AG08395 (cell line): ENCODE measurements at regions not wholly inside any gene's neighbourhood (a gene's known extent, or its start where the extent isn't known, plus 50 kb on each side); places are given as distances from the start of the nearest gene placed in this dataset.

Source experiments
- DNase-seq: peaks from one replicate; pipeline ENCODE4 v3.0.0; 2012; ENCODE audit warnings: mixed read lengths, low spot score

DNA sequence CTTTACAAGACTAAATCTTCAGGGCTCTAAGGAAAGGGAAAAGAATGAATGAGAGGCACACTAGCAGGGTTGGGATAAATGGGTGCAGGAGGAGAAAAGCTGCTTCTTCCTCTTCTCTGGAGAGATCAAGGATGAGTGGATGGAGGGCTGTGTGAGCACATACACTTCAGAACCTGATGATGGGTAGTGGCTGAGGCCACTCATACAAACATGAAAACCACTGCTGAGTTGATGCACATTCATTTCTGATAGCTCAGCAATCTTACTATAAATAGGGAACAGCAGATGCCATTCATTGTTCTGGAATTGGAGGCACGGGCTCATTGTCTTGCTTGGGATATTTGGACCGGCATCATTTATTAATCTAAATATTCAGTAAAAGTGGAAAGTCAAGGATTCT is 152.4 kb upstream of the KCTD1 start:
- DNase-seq, result no peak

DNA sequence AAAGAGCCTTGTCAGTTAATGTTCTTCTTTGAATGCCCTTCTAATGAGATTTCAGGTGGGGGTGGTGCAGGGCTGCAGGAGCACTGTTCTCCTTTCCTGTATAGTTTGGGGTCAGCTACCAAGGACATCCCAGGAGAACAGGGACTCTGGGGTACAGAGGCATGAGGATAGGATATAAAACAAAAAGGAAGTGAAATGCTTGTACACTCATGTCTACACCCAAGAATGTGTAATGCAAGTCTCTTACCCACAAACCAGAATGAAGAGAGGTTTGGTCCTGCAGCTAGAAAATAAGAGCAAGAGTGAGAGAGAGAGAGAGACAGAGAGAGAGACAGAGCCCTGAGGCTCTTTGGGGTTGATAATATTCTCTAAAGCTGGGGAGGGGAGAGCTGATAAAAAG is 151.8 kb upstream of the KCTD1 start:
- DNase-seq, result no peak

DNA sequence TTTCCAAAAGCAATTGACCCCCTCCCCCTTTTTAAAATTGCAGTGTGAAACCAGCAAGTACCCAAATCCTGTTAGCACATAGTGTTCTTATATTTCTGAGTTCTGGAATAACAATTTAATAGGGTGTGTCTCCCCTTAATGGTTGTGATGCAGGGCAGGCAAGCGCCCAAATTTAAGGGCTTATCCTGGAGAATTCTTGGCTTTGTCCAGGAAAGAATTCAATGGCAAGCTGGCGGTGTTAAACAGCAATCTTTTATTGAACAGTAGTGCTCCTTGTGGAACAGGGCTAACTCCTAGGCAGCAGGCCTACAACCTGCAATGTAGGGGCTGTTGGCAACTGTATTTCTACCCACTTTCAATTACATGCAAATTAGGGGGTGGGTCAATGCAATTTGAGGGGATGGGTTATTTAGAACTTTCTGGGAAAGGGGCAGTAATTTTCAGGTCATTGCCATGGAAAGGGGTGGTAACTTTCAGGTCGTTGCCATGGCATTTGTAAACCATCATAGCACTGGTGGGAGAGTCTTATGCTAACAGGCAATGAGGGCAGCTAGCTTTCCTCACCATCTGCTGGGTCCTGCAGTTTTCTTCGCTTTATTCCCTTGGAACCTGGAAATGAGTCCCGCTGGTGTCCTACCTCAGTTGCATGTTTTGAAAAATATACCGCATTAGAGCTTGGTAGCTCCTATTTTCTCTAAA is 149.0 kb upstream of the KCTD1 start:
- DNase-seq, result no peak

DNA sequence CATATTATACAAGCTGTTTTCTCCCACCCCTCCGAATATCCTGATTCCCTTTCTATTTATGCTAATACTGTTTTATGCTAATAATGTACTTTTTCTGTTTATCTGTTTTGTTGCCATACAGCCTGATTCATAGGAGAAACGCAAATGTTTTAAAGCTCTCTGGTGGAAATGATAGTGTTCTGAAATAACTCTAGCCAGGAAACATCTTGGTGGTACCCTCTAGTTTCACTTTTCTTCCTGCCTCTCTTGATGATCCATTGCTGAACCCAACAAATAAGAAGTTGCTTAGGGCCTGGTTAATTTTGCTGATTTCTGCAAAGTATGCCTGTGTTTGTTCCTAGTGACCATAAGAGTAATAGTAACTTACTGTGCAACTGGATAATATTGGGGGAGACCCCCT is 148.4 kb upstream of the KCTD1 start:
- DNase-seq, result no peak

DNA sequence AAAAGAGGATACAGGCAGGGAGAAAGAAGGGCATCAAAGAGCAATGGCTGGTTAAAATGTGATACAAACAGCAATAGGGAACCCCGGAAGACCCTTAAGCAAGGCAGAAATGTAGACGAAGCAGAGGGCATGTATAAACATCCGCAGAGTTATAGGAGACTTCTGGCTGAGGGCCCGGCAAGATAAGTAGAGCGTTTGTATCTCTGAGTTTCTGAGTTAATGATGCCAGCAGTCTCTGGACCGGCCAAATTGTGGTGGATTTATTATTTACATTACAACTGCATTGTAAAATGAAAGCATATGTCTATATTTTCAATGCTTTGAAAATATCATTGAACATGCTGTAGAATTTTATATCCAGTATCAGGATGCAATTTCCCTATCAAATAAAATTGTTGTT is 148.0 kb upstream of the KCTD1 start:
- DNase-seq, result no peak

DNA sequence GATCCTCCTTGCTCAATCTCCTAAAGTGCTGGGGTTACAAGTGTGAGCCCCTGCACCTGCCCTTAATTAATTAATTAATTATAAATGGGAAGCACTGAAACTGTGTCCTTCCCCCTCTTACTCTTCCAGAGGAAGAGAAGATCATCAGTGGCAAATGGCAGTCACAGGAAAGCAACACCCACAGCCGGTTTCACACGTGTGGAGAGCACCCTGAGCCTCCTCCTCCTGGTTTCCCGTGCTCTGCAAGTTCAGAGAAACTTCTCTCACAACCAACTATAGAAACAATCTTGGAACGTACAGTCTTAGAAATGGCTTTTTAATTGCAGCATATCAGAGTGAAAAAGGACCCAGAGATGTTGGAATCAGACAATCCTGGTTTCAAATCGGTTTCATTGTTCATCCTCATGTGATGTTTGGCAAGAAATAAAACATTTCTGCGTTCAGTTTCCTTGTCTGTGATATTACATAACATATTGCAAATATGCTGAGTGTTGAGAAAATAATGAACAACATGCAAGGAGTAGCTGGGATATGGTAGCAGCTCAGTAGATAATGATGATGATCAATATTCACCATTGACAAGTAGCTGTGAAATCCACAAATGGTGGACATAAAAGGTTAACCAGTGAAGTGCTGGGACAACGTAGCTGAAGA is 141.0 kb upstream of the KCTD1 start:
- DNase-seq, result no peak

DNA sequence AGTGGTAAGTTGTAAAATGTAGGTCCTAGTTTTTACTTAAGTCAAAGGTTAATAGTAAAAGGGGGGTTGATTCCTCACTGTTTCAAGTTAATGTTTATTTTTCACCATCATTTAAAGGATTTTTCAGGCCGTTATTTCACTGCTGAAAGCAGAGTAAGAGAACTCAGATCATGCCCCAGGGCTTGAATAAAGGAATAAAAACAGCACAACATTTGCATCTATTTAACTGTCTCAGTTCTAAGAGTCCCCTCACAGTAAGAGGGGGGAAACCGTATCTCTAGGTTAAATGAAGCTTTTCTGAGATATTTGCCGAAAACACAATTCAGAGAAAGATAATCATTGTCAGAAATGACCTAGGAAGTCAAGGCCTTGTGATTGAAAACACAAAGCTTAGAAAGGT is 138.2 kb upstream of the KCTD1 start:
- no peak for DNase-seq

DNA sequence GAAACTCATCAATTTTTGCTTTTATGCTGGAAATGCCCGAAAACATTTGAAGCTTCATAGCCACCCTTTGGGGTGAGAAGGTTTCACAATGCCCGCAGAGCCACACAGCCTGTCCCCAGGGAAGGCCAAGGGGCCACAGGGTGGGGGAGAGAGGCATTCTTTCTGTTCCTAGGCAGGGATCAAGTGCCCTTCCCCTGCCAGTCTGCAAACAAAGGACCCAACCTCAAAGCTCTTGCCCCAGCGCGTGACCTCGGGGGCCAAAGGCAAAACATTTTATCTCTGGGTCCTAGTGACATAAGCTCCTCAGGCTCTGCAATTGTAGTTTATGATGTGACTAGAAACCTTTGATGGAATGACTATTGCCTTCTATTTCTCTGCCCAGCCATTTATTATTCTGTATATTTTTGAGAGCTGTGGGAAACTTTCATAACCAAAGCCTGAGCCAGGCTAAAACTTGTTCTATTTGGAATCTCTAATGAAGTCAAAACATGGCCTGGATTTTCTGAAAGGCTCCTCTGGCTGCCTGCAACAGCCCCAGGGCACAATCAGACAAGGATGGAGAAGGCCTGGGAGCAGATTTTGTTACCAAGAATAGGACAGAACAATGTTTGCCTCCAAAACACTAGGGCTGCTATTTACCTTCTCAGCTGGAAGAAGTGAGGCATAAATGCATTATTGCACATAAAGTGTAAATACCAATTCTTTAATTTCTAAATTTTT is 137.2 kb upstream of the KCTD1 start:
- DNase-seq, result no peak

DNA sequence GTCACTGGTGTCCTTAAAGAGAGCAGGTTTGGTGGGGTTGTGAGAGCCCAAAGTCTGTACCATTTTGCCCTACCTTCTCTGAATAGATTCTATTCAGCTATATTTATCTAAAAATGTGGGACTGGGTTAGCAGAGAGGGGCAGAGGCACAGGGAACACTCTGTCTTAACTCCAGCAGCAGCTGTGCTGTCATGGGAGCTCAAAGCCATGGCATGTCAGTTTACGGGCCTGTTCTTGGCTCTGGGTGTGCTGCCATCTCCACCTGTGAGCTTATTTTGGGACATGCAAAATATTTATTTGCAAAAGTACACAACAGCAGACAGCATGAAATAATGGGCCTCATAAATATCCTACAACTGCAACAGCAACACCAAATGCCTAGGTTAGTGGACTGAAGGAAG is 129.6 kb upstream of the KCTD1 start:
- no peak for DNase-seq

DNA sequence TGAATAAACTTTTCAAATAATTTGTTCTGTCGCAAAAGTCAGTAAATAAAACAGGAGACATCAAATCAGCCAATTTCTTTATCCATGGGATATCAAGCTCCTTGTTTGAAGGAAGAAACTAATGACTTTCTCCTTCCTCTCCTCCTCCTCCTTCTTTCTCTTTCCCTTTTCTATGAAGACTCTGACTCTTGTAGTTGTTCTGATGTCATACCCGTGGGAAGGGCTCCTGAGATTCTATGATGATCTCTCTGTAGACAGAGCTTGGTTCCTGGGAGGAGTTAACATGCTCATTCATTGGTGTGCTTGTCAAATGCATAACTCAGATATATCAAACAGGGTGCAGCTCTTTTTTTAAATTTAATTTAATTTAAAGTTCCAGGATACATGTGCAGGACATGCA is 118.7 kb upstream of the KCTD1 start:
- DNase-seq, result no peak

DNA sequence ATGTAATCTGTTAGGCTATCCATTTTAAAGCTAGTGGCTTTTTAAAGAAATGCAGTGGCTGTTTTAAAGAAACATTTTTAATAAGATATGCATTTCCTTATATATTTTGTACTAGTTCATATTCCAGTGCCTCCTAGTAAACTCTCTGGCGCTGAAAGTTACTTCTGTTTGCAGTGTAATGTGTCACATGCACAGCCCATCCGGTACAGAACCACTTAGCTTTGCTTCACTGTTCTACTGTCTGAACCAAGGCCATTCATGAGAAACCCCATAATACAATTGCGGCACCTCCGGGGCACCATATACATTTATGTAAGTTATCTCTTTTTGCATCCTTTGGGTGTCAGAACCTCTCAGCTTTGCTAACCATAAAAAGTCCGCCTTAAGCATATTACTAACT is 114.6 kb upstream of the KCTD1 start:
- no peak for DNase-seq

DNA sequence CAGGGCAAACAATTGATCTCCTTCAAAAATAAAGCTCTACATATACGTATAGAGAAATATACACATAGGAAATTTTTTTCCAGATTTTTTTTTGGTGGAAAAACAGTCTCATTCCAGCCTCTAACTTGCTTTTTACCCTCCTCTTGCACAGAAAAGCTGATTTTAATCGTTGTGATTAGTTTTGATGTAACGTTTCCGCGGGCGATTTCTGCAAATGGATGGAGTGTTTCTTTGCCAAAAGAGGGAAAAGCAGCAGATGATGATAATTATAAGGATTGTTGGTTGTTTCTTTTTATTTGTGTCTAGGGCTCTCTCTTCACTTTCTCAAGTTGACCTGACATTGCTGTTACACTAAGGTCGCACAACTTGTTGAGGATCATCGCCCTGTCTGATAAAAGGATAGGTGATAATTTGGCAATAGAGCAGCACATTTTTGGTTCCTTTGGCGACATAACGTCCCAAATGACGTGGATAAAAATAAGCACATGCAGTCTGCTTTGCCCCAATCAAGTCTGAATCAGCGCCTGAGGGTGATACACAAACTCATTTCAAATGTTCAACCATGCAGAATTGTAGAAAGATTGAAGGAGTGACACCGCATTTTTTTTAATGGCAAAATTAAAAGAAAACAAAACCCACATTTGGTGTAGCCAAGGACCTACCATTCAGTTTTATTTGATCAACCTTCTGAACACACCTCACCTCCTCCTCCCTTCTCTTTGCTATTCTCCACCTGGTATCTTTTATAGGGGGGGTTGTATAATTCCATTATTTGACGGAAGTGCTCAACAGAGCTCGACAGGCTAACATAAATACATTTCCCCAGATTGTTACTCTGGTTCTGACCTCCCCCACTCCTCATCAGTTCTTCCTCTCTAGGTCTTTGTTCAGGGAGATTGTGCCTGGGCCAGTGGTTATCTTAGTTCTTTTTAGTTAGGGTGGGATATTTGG is 109.6 kb upstream of the KCTD1 start:
- no peak for DNase-seq

DNA sequence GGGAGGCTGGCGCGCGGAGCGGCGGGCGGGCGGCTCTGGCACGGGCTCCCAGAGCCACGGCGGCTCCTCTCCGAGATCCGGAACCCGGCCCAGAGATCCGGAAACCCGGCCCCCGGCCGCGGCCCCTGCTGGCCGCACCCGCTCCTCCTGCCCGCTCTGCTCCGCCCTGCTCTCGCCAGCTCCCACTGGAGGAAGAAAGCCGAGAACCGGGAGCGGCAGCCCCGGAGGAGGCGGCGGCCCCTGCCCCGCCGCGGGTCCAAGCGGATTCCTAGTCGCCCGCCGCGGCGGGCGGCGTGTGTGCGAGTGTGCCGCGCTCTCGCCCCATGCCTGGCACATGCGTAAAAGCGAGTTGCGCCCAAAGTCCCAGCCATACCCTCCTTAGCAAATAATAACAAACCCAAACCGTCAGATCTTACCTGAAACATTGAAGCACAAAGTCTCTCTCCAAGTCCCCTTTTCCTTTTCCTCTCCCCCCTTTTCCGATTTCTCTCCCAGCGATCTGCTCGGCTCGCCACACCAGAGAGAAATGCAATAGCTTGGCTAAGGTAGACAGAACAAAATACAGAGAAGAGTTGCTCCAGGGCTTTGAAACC is 108.7 kb upstream of the KCTD1 start:
- DNase-seq, result peak; percentile 70

DNA sequence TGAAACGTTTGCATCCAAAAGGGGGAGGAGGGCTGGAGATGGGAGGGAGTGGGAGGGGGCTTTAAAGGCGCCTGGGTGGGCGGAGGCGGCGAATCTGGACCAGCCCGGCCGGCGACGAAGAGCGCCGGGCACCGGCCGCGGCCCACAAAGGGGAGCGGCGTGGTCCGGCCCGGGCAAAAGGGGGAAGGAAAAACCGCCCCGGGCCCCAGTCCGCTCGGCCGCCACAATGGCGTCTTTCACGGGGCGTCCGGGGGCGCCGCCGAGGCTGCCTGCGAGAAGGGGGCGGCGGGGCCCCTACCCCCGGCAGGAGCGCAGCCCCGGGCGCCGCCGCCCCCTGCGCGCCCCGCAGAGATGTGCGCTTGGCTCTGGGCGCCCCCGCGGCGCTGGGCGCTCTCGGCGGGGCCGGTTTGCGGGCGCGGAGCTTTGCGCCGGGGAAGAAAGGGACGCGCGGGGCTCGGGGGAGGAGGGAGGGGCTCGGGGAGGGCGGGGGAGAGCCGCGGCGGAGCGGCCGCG is 108.1 kb upstream of the KCTD1 start:
- DNase-seq, result no peak

DNA sequence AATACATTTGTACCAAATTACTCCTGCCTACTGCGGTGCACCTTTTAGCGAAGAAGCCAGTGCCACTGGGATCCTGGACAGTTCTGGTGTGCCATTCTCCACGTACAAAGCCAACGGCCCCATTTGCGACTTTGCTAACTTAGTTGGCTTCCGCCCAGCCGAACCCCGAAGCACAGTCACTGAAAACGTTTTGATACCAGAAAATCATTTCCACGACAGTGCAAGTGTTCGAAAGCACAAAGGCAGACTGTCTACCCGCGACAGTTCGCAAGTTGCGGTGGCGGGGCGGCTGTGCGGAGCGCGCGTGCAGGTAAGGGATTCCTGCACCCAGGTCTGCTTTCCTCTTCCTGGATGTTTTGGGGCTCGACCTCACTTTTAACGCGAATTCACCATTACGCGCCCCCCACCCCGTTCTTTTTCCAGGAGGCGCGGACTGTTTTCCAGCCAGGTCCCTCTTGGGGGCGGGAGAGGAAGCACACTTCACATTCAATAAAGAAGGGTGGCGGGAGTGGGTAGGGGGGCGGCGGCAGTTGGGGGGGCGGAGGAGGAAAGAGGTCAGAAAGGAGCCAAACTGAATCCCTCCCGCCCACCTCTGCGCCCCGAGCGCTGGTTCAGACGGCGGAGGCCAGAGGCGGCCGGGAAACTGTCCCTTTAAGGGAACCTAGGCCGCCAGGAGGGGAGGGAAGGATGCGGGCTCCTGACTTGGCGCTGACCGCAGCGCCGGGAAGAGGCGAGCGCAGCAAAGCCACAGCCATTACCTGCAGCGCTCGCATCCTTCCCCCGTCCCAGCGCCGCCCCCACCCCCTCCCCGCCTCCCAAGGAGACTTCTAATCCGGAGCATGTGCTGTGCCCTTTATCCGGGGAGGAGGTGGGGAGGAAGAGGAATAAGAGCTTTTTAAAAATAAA is 107.4 kb upstream of the KCTD1 start:
- peak; percentile 46 for DNase-seq

DNA sequence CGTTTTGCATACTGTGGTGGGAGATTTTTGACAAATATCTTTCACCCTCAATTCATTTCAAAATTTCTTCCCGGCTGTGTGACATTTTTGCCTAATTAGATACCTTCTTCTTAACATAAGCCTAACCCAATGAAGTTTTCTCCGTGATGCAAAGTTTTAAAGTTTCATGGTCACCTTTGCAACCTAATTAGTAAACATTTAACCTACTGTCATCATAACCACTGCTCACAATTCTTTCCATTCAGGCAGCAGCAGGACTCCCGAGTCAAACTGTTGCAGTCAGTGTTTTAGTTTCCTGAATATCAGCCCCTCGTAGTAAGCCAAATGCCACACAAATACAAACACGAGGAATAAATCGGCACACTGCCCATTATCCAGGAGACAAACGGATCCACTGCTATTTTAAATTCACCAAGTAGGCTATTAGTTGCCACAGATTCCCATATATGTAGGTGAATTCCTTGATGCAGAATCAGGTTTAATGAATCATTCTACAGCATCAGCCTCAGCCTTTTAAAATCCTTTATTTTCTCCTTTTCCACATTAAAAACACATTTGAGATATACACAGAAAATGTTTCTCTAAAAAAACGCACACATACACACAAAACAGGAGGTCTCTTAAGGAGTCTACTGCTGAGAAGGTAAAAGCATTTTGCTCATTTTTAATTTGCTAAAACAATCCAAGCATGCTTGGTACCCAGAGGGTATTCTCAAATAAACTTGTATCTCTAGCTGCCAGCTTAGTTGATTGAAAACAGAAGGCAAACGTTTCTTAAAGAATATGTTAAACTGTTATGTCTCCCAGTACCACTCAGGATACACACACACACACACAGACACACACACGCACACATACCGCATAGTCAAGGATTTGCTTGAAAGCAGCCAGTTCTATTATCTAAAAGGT is 106.5 kb upstream of the KCTD1 start:
- DNase-seq, result no peak

DNA sequence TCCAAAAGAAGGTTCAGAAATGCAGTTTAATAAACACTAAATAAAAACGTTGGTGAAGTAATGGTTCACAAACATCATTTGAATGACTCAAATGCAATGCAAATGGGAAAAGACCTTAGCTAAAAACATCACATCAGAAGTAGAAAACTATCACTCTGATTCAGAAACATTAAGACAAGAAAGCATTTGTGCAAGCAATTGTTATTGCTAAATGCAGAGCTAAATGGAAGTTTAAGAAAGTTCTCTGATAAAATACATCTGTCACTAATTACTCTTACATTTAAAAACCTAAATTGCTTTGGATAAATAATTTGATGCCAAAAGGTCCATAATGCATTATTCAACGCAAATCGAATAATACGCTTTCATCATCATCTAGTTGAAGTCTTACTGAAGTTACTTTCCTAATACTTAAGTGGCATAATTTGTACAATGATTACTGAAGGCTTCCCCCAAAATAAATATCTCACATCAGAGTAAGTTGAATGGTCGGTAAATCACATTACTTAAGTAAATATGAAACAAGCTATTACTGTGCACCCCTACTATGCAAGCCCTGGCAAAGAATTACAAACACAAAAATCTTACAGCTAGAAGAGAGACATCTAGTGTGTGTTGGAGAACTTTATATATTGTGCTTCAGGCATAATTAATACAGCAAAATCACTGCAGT is 105.7 kb upstream of the KCTD1 start:
- no peak for DNase-seq

DNA sequence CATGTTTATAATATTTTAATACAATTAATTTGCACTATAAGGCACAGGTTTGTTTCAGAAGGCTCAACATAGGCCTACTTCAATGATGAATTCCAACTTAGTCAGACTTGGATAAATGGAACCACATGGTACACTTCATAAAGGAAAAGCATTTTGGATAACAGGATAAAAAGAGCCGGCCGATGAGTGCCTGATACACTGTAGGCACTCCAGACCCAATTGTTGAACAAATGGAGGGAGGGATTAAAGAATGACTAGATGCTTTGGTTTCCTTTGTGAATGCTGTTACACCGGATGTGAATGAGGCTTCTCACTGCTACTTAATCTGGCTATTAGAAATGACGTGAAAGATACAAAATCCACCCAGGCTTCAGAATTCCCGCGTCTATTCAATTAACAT is 104.1 kb upstream of the KCTD1 start:
- DNase-seq, result no peak
